ENCODE measurements at regions not wholly inside any gene's neighbourhood (a gene's known extent, or its start where the extent isn't known, plus 50 kb on each side); places are given as distances from the start of the nearest gene placed in this dataset.
"Not testable (repeated sequence)": the region's sequence is repeated elsewhere in the genome, so short reads cannot be mapped to it uniquely, and the experiment has no call there.

GRCh38 chr14:83632375-83632774 lies 1897.6 kb upstream of the FLRT2 start:
- POLR2A ChIA-PET: no interaction called here
- Histone ChIP-seq H3K4me3 (ENCODE audit: low read depth, low read length) (no peak overlapping the region), H3K27me3 (ENCODE audit: control insufficient read depth, insufficient read depth, low read length) (no peaks in the 10 kb centered on the region), H3K9me3 (ENCODE audit: control insufficient read depth, insufficient read depth, low read length) (no peaks in the 10 kb centered on the region; the same call in 1 of the 2 replicates), H3K27ac (ENCODE audit: low read depth, low read length) (no peak overlapping the region)
- no peak for TF ChIP-seq CTCF (IDR thresholded peaks at IDR 0.05; ENCODE audit: low read depth, low read length)
- DNase-seq (ENCODE audit: low read depth, low spot score): no peak
- CTCF ChIA-PET: no interaction called here

GRCh38 chr14:83638748-83639504 lies 1891.0 kb upstream of the FLRT2 start:
- Histone ChIP-seq H3K27me3 (ENCODE audit: control insufficient read depth, insufficient read depth, low read length) (no peaks in the 10 kb centered on the region), H3K9me3 (ENCODE audit: control insufficient read depth, insufficient read depth, low read length) (no peaks in the 10 kb centered on the region; the same call in 1 of the 2 replicates), H3K4me3 (ENCODE audit: low read depth, low read length) (no peak overlapping the region), H3K27ac (ENCODE audit: low read depth, low read length) (no peak overlapping the region)
- ChIA-PET POLR2A (no interaction called here), CTCF (no interaction called here)
- DNase-seq (ENCODE audit: low read depth, low spot score): no peak
- no peak for TF ChIP-seq CTCF (IDR thresholded peaks at IDR 0.05; ENCODE audit: low read depth, low read length)

- POLR2A ChIA-PET; H3K9me3 ChIP-seq (ENCODE audit: control insufficient read depth, insufficient read depth, low read length); DNase-seq (ENCODE audit: low read depth, low spot score); H3K27me3 ChIP-seq (ENCODE audit: control insufficient read depth, insufficient read depth, low read length); CTCF ChIA-PET; H3K27ac ChIP-seq (ENCODE audit: low read depth, low read length); H3K4me3 ChIP-seq (ENCODE audit: low read depth, low read length): not testable (repeated sequence)
These were observed 1890.5 kb upstream of the FLRT2 start for GRCh38 chr14:83639505-83639875.

GRCh38 chr14:83646228-83646627 lies 1883.7 kb upstream of the FLRT2 start:
- no peak for DNase-seq (ENCODE audit: low read depth, low spot score)
- CTCF ChIA-PET: no interaction called here
- H3K27me3 ChIP-seq (ENCODE audit: control insufficient read depth, insufficient read depth, low read length): no peaks in the 10 kb centered on the region
- no peak for TF ChIP-seq CTCF (IDR thresholded peaks at IDR 0.05; ENCODE audit: low read depth, low read length)
- no peaks in the 10 kb centered on the region for H3K9me3 ChIP-seq (ENCODE audit: control insufficient read depth, insufficient read depth, low read length)
- H3K27ac ChIP-seq (ENCODE audit: low read depth, low read length): no peak overlapping the region
- POLR2A ChIA-PET: no interaction called here
- H3K4me3 ChIP-seq (ENCODE audit: low read depth, low read length): no peak overlapping the region

GRCh38 chr14:83660597-83660996 lies 1869.3 kb upstream of the FLRT2 start:
- H3K9me3 ChIP-seq (ENCODE audit: control insufficient read depth, insufficient read depth, low read length): no peaks in the 10 kb centered on the region
- H3K27ac ChIP-seq (ENCODE audit: low read depth, low read length): no peak overlapping the region
- H3K4me3 ChIP-seq (ENCODE audit: low read depth, low read length): no peak overlapping the region
- DNase-seq (ENCODE audit: low read depth, low spot score): no peak
- POLR2A ChIA-PET: no interaction called here
- CTCF ChIA-PET: no interaction called here
- H3K27me3 ChIP-seq (ENCODE audit: control insufficient read depth, insufficient read depth, low read length): no peaks in the 10 kb centered on the region
- TF ChIP-seq CTCF (IDR thresholded peaks at IDR 0.05; ENCODE audit: low read depth, low read length): no peak
